Type B pancreatic cell (in vitro differentiated cells): ENCODE measurements at regions not wholly inside any gene's neighbourhood (a gene's known extent, or its start where the extent isn't known, plus 50 kb on each side); places are given as distances from the start of the nearest gene placed in this dataset.
"Not testable (repeated sequence)": the region's sequence is repeated elsewhere in the genome, so short reads cannot be mapped to it uniquely, and the experiment has no call there.

Experiments used
- DNase-seq: peaks from one replicate; pipeline ENCODE4 v3.0.0; 2021; ENCODE audit warnings: mixed read lengths; ENCODE audit not compliant: unreplicated experiment; ENCODE audit errors: extremely low spot score
- H3K27ac Mint-ChIP-seq: 2 replicates; pipeline ENCODE4 v1.8.0; 2021; ENCODE audit warnings: mild to moderate bottlenecking, mixed read lengths
- H3K27me3 Mint-ChIP-seq: 2 replicates; pipeline ENCODE4 v1.8.0; 2021; ENCODE audit warnings: mixed read lengths
- H3K36me3 Mint-ChIP-seq: 2 replicates; pipeline ENCODE4 v1.8.0; 2021; ENCODE audit warnings: mixed read lengths
- H3K4me1 Mint-ChIP-seq: one replicate; pipeline ENCODE4 v1.8.0; 2021; ENCODE audit warnings: mixed read lengths; ENCODE audit not compliant: unreplicated experiment
- H3K4me3 Mint-ChIP-seq: 2 replicates; pipeline ENCODE4 v1.8.0; 2021; ENCODE audit warnings: mild to moderate bottlenecking, mixed read lengths
- H3K9me3 Mint-ChIP-seq: 2 replicates; pipeline ENCODE4 v1.8.0; 2021; ENCODE audit warnings: mixed read lengths
- TF ChIP-seq, protein P1 (sequence below): fragments of 200-600 bp; sonication (generic); conservative IDR thresholded peaks from 2 replicates; pipeline ENCODE4 v1.5.0; 2021; ENCODE audit warnings: antibody characterized with exemption, mild to moderate bottlenecking

DNA sequence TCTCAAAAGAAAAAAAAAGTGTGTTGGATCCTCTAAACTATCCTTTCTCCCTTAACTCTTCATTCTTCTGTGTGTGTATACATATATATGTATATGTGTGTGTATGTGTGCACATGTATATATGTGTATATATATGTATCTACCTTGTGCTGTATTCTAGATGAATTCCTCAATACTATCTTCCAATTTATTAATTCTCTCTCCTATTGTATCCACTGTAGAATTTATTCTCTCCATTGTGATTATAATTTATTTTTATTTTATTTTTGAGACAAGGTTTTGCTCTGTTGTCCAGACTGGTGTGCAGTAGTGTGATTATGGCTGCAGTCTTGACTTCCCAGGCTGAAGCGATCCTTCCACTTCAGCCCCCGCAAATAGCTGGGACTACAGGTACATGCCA is 147.1 kb upstream of the ZNF618 start:
- Mint-ChIP-seq H3K27ac (no peak overlapping the region), H3K9me3 (peaks cover 6% of the 10 kb centered on the region), H3K27me3 (peaks cover 5% of the 10 kb centered on the region), H3K36me3 (no peaks in the 10 kb centered on the region), H3K4me3 (no peak overlapping the region), H3K4me1 (no peaks in the 10 kb centered on the region)
- no peak for DNase-seq
- TF ChIP-seq, protein P1, sequence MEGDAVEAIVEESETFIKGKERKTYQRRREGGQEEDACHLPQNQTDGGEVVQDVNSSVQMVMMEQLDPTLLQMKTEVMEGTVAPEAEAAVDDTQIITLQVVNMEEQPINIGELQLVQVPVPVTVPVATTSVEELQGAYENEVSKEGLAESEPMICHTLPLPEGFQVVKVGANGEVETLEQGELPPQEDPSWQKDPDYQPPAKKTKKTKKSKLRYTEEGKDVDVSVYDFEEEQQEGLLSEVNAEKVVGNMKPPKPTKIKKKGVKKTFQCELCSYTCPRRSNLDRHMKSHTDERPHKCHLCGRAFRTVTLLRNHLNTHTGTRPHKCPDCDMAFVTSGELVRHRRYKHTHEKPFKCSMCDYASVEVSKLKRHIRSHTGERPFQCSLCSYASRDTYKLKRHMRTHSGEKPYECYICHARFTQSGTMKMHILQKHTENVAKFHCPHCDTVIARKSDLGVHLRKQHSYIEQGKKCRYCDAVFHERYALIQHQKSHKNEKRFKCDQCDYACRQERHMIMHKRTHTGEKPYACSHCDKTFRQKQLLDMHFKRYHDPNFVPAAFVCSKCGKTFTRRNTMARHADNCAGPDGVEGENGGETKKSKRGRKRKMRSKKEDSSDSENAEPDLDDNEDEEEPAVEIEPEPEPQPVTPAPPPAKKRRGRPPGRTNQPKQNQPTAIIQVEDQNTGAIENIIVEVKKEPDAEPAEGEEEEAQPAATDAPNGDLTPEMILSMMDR: no peak

DNA sequence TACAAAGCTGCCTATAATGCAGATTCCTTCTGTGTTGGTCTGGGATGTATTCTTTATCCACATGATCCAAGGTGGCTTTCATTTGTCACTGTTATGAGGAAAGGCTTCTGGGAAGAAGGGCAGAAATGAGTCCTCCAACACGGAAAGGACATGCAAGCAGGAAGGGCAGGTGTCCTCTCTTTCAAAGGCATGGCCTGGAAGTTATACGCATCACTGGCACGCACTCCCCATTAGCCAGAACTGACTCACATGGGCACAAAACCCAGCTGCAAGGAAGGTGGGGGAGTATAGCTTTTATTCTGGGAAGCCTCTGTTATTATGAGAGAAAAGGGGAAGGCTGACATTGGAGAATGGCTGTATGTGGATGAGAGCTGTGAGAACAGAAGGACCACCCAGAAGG is 141.3 kb upstream of the ZNF618 start:
- H3K4me1 Mint-ChIP-seq: no peaks in the 10 kb centered on the region
- DNase-seq: no peak
- H3K9me3 Mint-ChIP-seq: peaks cover 6% of the 10 kb centered on the region
- H3K27me3 Mint-ChIP-seq: peaks cover 7% of the 10 kb centered on the region
- no peak overlapping the region for H3K4me3 Mint-ChIP-seq
- no peaks in the 10 kb centered on the region for H3K36me3 Mint-ChIP-seq
- TF ChIP-seq, protein P1: no peak
- H3K27ac Mint-ChIP-seq: no peak overlapping the region

DNA sequence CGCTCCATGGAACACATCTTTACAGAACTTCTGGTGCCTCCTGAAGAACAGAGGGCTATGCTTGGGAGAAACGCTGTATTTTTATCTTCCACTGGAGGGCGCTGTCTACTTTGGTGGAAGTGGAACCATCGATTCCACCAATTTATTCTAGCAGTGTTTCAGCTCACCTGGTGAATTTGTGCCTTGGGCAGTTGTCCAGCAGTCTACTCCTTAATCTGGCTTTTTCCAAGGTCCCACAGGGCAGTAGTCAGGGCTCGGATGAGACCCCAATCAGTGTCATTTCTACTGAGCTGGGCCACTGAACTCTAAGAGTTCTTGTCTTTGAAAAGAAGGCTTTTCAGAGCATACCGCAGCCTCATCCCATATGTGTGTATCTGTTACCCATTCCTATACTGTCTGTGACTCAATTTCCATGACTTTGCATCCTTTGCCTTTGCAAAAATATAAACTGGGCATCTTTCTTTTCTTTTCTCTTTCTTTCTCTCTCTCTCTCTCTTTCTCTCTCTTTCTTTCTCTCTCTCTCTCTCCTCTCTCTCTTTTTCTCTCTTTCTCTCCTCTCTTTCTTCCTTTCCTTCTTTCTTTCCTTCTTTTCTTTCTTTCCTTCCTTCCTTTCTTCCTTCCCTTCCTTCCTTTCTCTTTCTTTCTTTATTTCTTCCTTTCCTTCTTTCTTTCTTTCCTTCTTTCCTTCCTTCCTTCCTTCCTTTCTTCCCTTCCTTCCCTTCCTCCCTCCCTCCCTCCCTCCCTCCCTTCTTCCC is 138.4 kb upstream of the ZNF618 start:
- H3K27me3 Mint-ChIP-seq: peaks cover 24% of the 10 kb centered on the region
- TF ChIP-seq, protein P1: peak; percentile 90
- no peak overlapping the region for H3K27ac Mint-ChIP-seq
- H3K9me3 Mint-ChIP-seq: peaks cover 11% of the 10 kb centered on the region
- no peak overlapping the region for H3K4me3 Mint-ChIP-seq
- DNase-seq: no peak
- no peaks in the 10 kb centered on the region for H3K36me3 Mint-ChIP-seq
- peaks cover 6% of the 10 kb centered on the region for H3K4me1 Mint-ChIP-seq

DNA sequence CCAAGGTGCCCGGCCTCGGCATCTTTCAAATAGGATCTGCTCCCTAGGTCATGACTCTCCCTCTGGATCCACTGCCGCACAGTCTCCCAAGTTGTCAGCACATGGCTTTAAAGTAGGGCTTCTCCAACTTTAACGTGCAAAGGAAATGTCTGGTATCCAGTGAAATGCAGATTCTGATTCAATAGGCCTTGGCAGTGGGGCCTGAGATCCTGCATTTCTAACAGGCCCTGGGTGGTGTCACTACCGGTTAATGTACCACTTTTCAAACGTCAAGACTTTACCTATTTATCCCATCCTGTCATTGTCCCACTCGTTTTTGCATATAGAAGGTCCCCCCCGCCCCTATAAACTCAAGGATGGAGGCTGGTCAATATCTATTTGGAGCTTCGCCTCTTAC is 137.6 kb upstream of the ZNF618 start:
- no peak overlapping the region for H3K4me3 Mint-ChIP-seq
- peaks cover 6% of the 10 kb centered on the region for H3K4me1 Mint-ChIP-seq
- no peak for DNase-seq
- peaks cover 6% of the 10 kb centered on the region for H3K9me3 Mint-ChIP-seq
- TF ChIP-seq, protein P1: no peak
- H3K27me3 Mint-ChIP-seq: peaks cover 29% of the 10 kb centered on the region
- H3K27ac Mint-ChIP-seq: no peak overlapping the region
- no peaks in the 10 kb centered on the region for H3K36me3 Mint-ChIP-seq

DNA sequence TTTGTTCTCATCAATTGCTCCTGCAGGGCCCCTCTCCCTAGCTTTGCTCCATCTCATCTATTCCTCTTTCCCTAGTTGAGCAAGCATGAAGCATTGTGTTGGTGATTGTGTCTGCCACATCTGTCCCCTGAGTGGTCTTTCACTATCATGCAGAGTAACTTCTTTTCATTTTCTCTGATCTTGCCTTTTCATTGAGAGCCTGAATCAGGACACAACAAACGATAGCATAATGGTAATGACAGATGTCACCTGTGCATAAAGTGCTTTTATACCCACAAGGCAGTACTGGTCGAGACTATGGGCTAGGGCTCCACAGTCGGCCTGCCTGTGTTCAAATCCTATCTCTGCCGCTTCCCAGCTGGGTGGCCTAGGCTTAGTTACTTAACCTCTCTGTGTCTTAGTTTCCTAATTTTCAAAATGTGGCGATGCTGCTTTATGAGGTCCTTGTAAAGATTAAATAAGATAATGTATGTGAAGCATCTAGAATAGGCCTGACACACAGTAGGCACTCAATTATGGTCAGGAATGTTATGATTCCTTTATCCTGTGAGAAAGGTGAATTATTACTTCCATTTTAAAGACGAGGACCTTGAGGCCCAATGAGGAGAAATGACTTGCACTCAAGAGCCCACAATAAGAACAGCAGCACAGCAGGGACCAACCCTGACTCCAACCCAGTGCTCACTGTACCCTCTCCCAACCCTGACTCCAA is 137.1 kb upstream of the ZNF618 start:
- peaks cover 29% of the 10 kb centered on the region for H3K27me3 Mint-ChIP-seq
- no peak overlapping the region for H3K27ac Mint-ChIP-seq
- DNase-seq: no peak
- H3K4me1 Mint-ChIP-seq: peaks cover 6% of the 10 kb centered on the region
- TF ChIP-seq, protein P1: no peak
- no peaks in the 10 kb centered on the region for H3K36me3 Mint-ChIP-seq
- no peak overlapping the region for H3K4me3 Mint-ChIP-seq
- peaks cover 4% of the 10 kb centered on the region for H3K9me3 Mint-ChIP-seq

DNA sequence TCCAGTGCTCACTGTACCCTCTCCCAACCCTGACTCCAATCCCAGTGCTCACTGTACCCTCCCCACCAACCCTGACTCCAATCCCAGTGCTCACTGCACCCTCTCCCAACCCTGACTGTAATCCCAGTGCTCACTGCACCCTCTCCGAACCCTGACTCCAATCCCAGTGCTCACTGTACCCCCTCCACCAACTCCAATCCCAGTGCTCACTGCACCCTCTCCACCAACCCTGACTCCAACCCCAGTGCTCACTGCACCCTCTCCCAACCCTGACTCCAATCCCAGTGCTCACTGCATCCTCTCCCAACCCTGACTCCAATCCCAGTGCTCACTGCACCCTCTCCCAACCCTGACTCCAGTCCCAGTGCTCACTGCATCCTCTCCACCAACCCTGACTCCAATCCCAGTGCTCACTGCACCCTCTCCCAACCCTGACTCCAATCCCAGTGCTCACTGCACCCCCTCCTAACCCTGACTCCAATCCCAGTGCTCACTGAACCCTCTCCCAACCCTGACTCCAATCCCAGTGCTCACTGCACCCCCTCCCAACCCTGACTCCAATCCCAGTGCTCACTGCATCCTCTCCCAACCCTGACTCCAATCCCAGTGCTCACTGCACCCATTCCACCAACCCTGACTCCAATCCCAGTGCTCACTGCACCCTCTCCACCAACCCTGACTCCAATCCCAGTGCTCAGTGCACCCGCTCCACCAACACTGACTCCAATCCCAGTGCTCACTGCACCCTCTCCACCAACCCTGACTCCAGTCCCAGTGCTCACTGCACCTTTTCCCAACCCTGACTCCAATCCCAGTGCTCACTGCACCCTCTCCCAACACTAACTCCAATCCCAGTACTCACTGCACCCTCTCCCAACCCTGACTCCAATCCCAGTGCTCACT is 136.3 kb upstream of the ZNF618 start:
- H3K4me3 Mint-ChIP-seq, DNase-seq, H3K27ac Mint-ChIP-seq, H3K4me1 Mint-ChIP-seq, H3K9me3 Mint-ChIP-seq, H3K36me3 Mint-ChIP-seq: not testable (repeated sequence)
- H3K27me3 Mint-ChIP-seq: peaks cover 28% of the 10 kb centered on the region

DNA sequence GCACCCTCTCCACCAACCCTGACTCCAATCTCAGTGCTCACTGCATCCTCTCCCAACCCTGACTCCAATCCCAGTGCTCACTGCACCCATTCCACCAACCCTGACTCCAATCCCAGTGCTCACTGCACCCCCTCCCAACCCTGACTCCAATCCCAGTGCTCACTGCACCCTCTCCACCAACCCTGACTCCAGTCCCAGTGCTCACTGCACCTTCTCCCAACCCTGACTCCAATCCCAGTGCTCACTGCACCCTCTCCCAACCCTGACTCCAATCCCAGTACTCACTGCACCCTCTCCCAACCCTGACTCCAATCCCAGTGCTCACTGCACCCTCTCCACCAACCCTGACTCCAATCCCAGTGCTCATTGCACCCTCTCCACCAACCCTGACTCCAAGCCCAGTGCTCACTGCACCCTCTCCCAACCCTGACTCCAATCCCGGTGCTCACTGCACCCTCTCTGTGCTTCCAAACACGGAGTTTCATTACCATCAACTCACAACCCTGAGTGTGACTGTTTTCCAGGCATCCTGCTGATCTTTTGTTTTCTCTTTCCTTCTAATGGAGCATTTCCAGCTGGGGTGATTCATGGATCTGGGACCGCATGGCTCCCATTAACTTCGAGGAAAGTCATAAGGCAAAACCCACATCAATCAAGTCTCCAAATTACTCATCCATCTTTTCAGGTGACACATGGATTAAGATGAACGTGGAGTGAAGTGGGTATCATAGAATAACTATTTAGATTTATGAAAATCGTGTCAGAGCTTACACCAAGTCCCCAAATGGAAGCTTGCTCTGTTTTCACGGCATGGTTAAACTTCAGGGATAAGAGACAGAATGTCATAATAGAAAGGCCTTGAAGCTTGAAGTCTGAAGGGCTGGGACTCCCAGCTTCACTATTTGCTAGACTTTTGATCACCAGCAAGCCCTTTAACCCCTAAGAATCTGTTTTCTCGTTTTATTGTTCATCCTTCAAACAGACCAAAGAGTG is 135.3 kb upstream of the ZNF618 start:
- not testable (repeated sequence) for H3K36me3 Mint-ChIP-seq, DNase-seq, H3K9me3 Mint-ChIP-seq, H3K4me1 Mint-ChIP-seq
- peaks cover 31% of the 10 kb centered on the region for H3K27me3 Mint-ChIP-seq
- peak overlapping the region; percentile 27 for H3K4me3 Mint-ChIP-seq
- H3K27ac Mint-ChIP-seq: peak overlapping the region; percentile 33
